HG02610 (cell line): ENCODE measurements at regions not wholly inside any gene's neighbourhood (a gene's known extent, or its start where the extent isn't known, plus 50 kb on each side); places are given as distances from the start of the nearest gene placed in this dataset.
"Not testable (repeated sequence)": the region's sequence is repeated elsewhere in the genome, so short reads cannot be mapped to it uniquely, and the experiment has no call there.

Source experiments
- ATAC-seq: cut with Tn5 transposase; IDR thresholded peaks from one replicate; pipeline ENCODE4 v1.9.1; 2021; ENCODE audit warnings: mild to moderate bottlenecking, moderate library complexity; ENCODE audit not compliant: unreplicated experiment

GRCh38 chr1:9459816-9460407 is 79.4 kb upstream of the SLC25A33 start:
- no peak for ATAC-seq

- no peak for ATAC-seq
Observed at GRCh38 chr1:9465640-9466039, 73.6 kb upstream of the SLC25A33 start.

GRCh38 chr1:9466780-9467758 is 72.2 kb upstream of the SLC25A33 start:
- no peak for ATAC-seq

- ATAC-seq = not testable (repeated sequence)
Observed at GRCh38 chr1:9469882-9470281, 69.4 kb upstream of the SLC25A33 start.

- ATAC-seq = no peak
Observed at GRCh38 chr1:9471679-9472078, 67.6 kb upstream of the SLC25A33 start.

GRCh38 chr1:9472386-9473031 is 66.8 kb upstream of the SLC25A33 start:
- no peak for ATAC-seq

GRCh38 chr1:9473032-9473807 is 66.0 kb upstream of the SLC25A33 start:
- no peak for ATAC-seq

- ATAC-seq = no peak
Observed at GRCh38 chr1:9475061-9475627, 64.1 kb upstream of the SLC25A33 start.

GRCh38 chr1:9476790-9477463 is 62.3 kb upstream of the SLC25A33 start:
- ATAC-seq = no peak

GRCh38 chr1:9477535-9477934 is 61.7 kb upstream of the SLC25A33 start:
- no peak for ATAC-seq

GRCh38 chr1:9478021-9478420 is 61.2 kb upstream of the SLC25A33 start:
- ATAC-seq = no peak

- ATAC-seq = no peak
Observed at GRCh38 chr1:9481048-9481447, 58.2 kb upstream of the SLC25A33 start.

- ATAC-seq = no peak
Observed at GRCh38 chr1:9482403-9482802, 56.9 kb upstream of the SLC25A33 start.

GRCh38 chr1:9482816-9483572 is 56.3 kb upstream of the SLC25A33 start:
- no peak for ATAC-seq

GRCh38 chr1:9486466-9487140 is 52.7 kb upstream of the SLC25A33 start:
- ATAC-seq = no peak
